GM18951 (cell line): ENCODE measurements at regions not wholly inside any gene's neighbourhood (a gene's known extent, or its start where the extent isn't known, plus 50 kb on each side); places are given as distances from the start of the nearest gene placed in this dataset.

Source experiments
- POLR2A ChIP-seq: IDR thresholded peaks from 4 replicates; pipeline ENCODE4 v1.6.1; 2011; ENCODE audit warnings: mild to moderate bottlenecking; ENCODE audit not compliant: insufficient read length, insufficient read depth; ENCODE audit errors: extremely low read depth
- in situ Hi-C: fragments of 300-500 bp; cut with MboI; formaldehyde crosslinking; loops from one replicate; pipeline ENCODE4 v1.12.0; 2022; ENCODE audit warnings: low sequenced_read_pairs, mixed read lengths, inconsistent platforms; ENCODE audit not compliant: unreplicated experiment

DNA sequence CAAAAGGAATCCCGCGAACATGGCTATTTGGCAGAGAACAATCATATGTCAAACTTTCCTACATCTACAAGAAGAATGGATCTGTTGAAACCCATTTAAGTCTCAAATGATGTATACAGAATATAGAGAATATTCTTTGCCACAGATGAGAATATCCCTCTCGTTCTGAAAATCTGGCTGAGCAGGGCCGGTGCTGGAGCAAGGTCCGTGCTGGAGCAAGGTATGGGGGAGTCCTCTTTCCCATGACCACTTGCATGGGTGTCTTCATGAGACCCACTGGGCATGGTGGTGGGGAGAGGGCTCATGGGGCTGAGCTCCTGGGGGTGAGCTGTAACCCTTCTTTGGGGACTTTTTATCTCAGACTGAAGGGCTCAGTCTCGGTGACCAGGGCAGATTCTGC is 440.9 kb downstream of the SOX9 start:
- no peak for TF ChIP-seq POLR2A
- in situ Hi-C loops: loop anchor here (25.0 kb wide), 1 partner anchor 801 kb away; no protein-coding TSS in a partner anchor

DNA sequence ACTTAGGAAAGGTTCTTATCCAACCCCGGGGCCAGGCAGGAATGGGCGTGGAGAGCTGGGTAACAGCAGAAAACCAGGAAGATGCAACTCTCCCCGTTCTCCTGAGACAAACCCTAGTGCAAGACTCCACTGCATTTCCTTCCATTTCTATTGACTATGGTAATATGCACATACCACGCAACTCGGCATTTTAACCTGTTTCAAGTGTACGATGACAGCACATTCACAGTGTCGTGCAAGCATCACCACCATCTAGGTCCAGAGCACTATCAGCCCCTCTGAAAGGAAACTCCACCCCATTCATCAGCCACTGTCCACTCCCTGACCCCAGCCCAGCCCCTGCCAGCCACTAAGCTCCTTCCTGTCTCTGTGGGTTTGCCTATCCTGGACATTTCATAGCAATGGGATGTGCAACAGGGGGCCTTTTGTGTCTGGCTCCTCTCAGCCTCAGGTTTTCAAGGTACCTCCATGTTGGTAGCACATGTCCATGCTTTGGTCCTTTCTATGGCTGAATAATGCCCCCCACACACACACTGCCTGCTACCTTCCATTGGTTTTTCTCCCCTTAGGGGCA is 441.9 kb downstream of the SOX9 start:
- in situ Hi-C loops: loop anchor here (25.0 kb wide), 1 partner anchor 800 kb away; no protein-coding TSS in a partner anchor
- TF ChIP-seq POLR2A: no peak

DNA sequence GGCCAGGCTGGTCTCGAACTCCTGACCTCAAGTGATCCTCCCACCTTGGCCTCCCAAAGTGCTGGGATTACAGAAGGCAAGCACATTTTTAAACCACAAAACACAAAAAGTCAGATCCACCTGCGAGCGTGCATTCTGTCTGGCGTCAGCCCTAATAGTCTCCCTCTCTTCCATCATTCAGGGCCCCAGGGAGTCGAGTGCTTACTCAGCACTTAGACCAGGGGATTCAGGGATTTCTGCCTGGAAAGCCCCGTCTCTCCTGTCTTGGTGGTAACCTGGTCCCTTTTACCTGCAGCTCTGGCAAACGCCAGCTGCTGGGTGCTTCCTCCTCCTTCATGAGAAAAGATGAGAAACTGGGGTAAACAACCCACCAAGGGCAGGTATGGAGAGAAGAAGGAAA is 443.1 kb downstream of the SOX9 start:
- in situ Hi-C loops: loop anchor here (25.0 kb wide), 1 partner anchor 798 kb away; no protein-coding TSS in a partner anchor
- no peak for TF ChIP-seq POLR2A

DNA sequence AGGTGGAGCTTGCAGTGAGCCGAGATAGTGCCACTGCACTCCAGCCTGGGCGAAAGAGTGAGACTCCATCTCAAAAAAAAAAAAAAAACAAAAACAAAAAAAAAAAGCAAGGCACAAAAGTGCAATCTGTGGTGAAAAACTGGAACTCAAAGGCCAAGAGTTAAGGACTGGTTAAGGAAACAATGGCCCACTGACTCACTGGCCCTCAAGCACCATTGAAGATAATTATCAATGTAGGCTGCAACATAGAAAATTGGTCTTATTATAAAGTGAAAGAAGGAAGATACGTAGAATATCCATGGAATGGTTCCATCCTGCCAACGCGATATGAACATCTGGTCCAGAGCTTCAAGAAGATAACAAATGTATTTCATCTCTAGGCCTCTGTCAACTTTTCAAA is 444.2 kb downstream of the SOX9 start:
- in situ Hi-C loops: loop anchor here (25.0 kb wide), 1 partner anchor 797 kb away; no protein-coding TSS in a partner anchor
- no peak for TF ChIP-seq POLR2A

DNA sequence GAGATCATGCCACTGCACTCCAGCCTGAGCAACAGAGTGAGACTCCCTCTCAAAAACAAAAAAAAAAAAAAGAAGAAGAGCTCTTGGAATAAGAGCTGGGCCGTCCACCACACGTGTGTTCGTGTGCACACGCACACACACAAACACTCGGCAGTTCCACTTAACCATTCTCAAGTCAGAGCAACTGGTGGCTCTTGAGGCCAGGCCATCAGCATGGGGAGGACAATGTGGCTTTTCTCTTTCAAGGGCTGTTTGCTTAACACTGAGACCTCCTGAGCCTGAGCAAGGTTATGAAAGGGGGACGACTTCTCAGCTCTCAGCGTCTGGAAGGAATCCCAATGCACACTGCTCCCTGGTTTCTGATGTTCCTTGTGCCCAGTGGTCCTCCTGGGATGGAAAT is 444.9 kb downstream of the SOX9 start:
- in situ Hi-C loops: loop anchor here (25.0 kb wide), 1 partner anchor 797 kb away; no protein-coding TSS in a partner anchor

DNA sequence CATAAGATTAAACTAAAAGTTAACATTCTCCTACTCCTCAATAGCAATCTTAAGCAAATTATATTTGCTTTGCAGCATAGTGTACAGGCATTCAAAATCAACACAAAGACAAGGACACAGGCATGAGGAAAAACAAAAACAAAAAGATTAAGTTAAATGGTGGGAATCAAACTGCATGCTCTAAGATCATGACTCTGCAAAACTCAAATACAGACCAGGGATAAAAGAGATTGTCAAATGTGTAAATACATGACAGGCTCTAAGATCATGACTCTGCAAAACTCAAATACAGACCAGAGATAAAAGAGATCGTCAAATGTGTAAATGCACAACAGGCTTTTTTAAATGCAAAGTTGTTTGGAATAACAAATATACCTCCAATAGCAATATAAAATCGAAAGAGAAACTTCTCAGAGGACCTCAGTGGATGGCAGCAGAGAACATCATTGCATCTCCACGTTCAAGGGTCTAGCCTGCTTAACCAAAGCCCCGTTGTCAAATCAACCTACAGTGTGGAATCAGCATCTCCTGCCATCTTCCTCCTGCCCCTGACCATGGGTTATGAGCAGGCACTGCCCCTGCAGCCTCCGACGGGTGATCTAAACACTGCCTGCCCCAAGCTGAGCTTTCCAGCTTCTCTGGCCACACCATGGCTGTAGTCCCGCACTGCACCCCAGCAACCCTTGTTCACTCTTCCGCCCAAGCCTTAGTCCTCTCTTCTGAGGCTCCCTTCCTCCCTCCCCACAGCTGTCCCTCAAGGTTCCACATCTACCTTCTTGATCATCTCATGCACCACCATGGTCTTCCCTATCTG is 446.1 kb downstream of the SOX9 start:
- in situ Hi-C loops: loop anchor here (25.0 kb wide), 1 partner anchor 795 kb away; no protein-coding TSS in a partner anchor

More for the DNA sequence above, 444.9 kb downstream of the SOX9 start:
- no peak for TF ChIP-seq POLR2A

DNA sequence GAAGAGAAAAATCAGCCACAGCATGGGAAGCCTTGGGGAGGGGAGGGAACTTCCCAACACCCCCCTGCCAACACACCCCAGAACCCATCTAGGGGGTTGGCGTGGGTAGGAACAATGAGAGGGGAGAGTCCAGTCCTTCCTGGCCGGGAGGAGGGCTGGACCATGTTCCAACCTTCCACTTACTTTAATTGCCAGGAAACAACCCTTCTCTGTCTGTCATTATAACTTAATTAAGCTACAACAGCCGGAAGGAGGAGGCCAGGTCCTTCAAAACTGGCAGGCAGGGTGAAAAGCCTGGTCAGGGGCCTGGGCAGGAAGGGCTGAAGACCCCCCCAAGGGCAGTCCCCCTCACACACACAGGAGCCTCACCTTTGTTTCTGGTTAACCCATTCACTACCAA is 447.0 kb downstream of the SOX9 start:
- in situ Hi-C loops: loop anchor here (25.0 kb wide), 1 partner anchor 795 kb away; no protein-coding TSS in a partner anchor
- no peak for TF ChIP-seq POLR2A

More for the DNA sequence above, 446.1 kb downstream of the SOX9 start:
- no peak for TF ChIP-seq POLR2A

DNA sequence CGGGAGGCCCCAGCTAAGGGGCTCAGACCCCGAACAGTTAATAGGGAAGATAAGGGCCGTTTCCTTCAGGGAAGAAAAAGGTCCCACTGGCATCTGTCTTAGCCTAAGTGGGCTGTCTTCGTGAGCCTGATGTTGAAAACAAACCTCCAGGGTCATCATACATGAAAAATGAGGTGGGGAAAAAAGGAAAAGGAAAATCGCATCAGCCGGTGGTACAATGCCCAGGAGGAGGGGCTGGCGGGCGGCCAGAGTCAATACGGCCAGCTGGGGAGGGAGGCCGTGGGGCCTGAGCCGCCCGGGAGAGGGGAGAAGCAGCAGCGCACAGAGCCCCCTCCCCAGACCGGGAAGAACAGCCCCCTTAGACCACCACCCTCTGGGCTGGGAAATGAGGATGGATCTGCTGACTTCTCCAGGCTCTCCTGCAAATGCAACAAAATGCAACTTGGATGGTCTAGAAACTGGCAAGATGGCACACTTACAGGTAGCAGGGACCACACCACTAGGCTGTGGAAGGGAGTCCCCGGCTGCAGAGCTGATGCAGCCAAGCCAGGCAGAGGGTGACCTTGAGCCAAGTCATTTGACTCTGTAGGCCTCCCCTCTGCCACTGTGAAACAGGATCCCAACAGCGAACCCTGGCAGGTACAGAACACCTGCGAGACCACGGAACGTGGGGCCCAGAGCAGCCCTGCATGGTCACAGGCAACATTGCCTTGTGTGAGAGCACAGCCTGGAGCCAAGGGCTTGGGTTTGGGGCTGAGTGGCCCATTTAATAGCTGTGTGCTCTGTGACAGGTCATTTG is 448.5 kb downstream of the SOX9 start:
- no peak for TF ChIP-seq POLR2A
- in situ Hi-C loops: loop anchor here (25.0 kb wide), 1 partner anchor 793 kb away; no protein-coding TSS in a partner anchor

DNA sequence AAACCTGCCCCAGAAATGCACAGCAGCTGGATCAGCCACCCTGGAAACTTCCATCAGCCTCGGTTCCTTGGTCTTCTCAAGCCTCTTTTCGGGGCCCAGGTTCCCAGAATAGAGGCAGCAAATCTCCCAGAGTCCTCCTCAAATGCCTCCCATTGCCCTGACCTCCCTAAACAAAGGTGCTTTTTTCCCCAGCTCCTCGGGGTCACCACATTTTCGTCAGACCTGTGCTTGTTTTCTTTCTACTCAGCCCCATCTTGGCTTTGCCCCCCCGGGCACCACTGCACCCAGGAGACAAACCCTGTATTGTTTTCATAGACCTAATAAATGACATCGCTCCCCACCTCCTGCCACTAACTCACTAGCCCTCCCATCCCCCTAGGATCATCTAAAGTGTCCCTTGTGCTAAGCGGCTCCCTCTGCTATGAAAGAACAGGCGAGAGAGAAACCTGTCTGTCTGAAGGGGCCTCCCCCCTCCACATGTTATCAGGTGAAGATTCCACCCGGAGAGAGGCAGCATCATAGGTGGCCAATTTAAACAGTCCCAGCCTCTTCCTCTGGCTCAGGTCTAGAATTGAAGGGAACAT is 451.1 kb downstream of the SOX9 start:
- no peak for TF ChIP-seq POLR2A
- in situ Hi-C loops: loop anchor here (25.0 kb wide), 1 partner anchor 790 kb away; no protein-coding TSS in a partner anchor

DNA sequence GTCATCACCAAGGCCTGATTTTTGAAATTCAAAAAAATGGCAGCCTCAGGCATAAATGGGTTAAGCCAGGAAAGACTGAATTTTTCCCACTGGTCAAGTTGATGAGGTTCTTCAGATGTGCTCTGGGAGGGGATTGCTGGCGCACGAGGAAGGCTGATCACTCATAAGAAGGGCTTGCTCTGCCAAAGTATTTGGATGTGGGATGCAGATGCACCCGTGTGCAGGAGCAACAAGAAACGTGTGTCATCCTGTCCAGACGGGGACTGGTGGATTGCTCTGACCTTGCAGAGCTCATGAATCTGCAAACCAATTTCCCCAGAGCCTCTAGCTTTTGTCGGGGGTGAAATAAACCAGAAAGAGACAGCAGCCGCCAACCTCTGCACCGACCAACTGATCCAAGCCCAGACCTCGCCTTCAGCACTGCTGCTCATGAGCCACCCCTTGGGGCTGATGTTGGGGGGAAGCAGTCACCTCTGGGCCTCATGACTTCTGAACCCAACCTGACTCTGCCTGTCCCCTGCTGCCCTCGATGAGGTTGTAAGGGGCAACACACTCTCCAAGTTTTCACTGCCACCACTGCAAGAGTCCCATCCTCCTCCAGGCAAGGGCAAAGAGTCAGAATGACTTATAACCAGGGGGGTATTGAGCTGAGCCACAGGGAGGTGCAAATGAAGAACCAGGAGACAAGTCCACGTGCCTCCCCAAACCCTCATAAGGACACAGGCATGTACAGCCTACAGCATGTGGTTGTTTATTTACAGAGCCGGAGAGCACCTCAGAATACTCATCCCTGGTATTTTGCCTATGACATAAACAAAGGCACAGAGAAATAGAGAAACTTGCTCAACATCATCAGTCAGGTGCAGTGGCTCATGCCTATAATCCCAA is 452.0 kb downstream of the SOX9 start:
- in situ Hi-C loops: loop anchor here (25.0 kb wide), 1 partner anchor 789 kb away; no protein-coding TSS in a partner anchor
- TF ChIP-seq POLR2A: no peak

DNA sequence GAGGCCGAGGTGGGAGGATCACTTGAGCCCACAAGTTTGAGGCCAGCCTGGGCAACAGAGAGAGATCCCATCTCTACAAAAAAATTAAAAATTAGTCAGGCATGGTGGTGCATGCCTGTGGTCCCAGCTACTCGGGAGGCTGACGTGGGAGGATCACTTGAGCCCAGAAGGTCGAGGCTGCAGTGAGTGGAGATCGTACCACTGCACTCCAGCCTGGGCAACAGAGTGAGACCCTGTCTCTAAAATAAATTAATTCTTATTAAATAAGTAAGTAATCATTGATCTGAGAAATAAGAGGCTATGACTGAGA is 452.6 kb downstream of the SOX9 start:
- in situ Hi-C loops: loop anchor here (25.0 kb wide), 1 partner anchor 789 kb away; no protein-coding TSS in a partner anchor

DNA sequence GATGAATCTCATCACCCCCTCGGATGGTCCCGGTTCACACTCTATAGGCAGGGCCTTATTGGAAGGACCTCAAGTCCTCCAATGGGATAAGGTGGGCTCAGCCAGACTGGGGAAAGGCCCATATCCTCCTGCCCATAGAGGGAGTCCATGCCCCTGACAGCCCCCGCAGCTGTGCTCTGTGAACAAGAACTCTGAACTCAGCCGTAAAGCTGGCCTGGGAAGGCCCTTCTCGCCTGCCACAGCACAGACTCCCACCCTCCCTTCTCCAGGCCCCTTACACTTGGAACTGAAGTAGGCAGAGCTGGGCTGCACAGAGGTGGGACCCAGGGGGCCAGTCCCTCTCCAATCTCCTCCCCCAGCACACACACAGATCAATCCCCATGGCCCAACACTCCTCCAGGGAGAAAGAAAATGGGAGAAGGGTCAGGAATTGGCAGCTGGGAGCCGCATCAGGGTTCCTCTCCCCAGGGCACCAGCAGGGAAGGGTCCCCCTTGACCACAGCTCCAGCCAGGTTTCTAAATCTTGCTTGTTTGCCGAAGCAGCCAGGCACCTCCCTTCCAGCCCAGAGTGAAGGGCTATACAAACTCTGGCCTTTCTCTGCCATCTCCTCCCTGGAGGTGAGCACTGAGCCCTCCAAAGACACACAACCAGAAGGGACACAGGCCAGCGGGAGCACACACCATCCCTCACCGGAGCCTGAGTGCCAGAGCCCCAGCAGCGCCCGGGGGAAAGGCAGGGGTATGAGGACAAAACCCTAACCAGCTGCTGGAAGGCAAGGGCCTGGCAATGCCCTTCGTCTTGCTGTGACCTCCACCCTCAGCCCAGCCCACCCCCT is 454.1 kb downstream of the SOX9 start:
- in situ Hi-C loops: loop anchor here (25.0 kb wide), 1 partner anchor 787 kb away; no protein-coding TSS in a partner anchor
- no peak for TF ChIP-seq POLR2A
